OCI-M1 (cell line): ENCODE measurements at regions not wholly inside any gene's neighbourhood (a gene's known extent, or its start where the extent isn't known, plus 50 kb on each side); places are given as distances from the start of the nearest gene placed in this dataset.

Source experiments
- DNase-seq: peaks from one replicate; lab custom pipeline; 2025; lab: John Stamatoyannopoulos, UW

DNA sequence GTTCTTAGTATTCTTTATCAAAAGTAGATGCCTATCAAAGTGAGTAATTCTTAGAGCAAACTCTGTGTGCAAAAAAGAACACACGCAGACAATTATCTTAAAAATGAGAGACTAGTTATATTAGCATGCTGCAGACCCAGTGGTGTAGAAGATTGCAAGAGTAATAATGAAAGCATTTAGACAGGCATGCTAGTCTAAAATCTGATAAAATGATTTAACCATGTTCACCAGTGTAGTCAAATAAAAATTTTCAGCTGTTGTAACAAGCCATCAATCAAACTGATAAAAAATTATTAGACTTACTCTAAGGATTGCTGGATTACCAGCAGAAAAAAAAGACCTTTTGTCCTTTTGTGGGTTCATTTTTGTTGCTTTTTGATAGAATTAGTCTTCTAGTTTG lies 241.9 kb upstream of the TLE4 start:
- no peak for DNase-seq

DNA sequence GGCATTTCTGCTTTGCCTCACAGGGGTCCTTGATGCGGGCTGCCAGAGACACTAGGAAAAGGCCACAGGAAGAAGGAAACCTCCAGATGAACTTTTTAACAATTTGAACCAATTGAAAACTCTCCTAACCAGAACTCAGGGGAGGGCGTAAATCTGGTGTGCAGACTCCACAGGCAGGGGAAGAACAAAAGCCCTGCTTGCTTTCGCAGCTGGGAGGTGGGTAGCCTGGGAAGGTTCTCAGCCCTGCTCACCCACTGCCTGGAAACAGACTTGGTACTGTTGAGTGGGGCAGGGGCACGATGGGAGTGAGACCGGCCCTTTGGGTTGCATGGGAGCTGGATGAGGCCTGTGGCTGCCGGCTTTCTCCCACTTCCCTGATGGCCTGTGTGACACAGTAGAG lies 237.8 kb upstream of the TLE4 start:
- DNase-seq: no peak

DNA sequence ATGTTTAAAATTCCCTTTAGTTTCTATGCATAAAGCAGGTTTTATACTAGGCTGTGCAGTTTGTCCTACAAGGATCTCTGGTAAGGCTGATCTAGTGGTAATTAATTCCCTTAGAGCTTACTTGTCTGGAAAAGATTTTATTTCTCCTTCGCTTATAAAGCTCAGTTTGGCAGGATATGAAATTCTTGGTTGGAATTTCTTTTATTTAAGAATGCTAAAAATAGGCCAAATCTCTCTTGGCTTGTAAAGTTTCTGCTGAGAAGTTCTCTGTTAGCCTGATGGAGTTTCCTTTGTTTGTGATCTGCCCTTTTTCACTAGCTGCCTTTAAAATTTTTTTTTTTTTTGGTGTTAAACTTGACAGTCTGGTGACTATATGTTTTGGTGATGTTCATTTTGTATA lies 237.1 kb upstream of the TLE4 start:
- DNase-seq: no peak

DNA sequence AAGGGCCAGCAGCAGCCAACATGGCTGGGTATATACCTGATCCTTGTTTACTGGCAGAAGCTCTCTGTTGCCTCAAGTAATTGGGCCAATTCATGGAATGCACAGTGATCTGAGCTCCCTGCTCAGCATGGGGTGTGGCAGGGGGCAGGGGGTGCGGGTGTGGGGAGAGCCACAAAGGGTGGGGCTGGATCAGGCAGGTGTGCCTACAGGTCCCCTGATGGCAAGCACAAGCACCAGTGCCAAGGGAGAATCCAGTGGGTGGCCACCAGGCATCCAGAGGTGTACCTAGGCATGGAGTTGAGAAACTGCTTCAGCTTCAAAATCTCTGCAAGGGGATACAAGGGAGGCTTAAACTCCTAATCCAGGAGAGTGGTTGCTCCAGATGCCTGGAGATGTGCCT lies 235.8 kb upstream of the TLE4 start:
- DNase-seq: no peak

DNA sequence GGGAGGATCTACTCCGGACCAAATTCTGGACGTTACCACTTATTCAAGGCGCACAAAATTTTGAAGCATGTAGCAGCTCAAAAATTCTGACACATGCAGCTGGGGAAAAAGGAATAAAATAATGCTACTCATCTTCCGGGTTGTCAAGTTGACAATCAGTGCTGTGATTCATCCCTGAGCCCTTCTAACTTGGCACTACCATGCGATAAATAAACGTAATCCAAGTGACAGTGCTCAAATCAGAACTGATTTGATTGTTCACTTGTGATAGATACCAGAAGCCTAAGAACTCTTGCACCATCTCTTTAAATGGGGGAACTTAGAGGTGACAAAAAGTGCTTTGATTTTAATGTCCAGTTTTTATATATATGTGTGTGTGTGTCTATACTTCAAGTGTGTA lies 230.2 kb upstream of the TLE4 start:
- DNase-seq: no peak

DNA sequence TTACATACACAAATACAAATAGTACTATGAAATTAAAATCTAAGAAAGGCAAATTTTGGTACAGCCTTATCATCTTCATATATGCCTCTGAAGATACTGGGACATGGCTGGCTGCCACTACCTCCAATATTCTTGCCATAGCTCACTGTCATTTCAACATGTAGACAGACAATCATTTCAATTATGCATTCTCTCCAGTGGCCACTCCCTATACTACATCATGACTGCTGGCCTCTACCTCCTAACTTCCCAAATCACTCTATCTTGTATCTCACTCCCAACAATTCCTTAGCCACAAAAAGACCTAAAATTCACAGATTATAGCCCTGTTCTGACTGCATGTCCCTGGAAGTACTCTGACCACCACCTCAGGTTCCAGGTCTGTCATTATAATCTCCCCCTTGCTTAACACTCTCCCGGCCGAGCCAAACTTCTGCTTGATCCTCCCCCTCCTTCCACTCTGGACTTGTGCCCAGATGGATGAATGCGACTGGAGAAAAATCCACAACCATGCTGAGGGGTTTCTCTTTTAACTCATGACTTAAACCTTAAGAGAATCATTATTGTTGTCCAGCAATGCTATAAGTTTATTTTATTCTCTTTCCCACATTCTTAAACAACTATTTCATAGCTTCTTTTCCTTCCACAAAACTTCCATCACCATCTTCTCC lies 225.3 kb upstream of the TLE4 start:
- no peak for DNase-seq

DNA sequence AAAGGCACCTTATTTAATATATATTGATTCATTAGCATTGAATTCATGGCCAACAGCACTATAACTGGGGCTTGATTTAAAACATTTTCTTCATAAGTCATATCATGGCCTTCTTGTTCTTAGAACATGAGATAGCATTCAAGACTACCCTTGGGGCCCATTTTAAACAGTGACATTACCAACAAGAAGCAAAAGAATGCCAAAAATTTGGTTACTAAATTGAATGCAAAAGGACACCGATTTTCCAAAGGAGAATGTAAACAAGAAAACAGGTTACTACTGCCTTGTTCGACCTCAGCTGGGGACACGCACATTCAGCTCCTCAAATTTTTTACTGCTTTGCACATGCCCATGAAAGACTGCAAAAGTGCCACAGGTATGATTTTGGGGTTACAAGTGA lies 219.4 kb upstream of the TLE4 start:
- no peak for DNase-seq

DNA sequence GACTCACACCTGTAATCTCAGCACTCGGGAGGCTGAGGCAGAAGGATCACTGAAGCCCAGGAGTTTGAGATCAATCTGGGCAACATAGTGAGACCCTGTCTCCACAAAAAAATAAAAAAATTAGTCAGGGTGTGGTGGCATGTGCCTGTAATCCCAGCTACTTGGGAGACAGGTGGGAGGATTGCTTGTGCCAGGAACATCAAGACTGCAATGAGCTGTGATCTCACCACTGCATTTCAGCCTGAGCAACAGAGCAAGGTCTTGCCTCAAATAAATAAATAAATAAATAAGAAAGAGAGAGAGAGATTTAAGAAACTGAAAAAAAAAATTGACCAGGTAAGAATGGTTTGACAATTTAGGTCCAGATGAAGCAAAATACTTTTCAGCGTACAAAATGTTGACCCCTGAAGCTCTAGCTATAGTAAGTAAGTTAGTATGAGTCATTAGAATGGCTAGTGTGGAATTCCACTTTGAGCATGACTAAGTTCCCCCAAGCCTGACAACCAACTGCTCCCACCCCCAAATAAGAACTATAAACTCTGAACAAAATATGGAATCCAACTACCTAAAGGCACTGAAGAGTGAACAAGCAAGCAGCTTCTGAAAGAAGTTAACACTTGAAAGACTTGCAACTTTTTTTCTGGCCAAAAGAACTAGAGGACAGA lies 217.8 kb upstream of the TLE4 start:
- DNase-seq: no peak

DNA sequence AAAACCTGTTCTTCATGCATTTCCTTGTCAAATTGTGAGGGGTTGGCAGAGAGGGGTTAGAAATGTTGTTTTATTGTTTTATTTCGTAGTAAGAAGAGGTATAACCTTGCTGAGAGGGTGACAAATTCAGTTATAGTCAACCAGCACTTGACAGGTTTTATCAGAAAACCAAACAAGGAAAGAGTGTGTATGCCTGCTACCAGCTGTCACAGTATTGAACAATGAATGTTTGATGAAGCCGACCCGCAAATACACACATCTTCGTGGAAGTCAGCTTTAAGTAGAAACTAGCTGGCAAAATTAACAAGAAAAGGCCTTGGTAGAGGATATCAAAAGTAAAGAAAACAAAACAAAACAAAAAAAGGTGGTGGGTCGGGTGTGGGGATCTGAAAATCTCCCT lies 214.6 kb upstream of the TLE4 start:
- DNase-seq: no peak

DNA sequence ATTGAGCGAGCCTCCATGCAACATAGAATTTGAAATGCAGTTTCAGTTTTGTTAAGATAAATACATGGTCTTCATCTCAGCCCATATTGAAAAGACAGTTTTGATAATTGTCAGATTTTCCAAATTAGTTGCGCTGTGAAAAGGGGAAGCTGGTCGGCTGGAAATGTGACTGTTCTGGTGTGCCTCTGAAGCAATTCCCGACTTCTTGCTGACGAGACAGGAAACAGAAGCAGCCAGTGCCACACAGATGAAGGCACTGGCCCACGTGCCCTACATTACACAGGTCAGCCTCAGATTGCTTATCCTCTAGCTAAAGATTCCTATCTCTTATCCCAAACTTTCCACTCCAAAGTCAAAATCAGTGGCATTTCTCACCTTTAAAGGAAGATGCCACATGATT lies 214.1 kb upstream of the TLE4 start:
- DNase-seq: no peak

DNA sequence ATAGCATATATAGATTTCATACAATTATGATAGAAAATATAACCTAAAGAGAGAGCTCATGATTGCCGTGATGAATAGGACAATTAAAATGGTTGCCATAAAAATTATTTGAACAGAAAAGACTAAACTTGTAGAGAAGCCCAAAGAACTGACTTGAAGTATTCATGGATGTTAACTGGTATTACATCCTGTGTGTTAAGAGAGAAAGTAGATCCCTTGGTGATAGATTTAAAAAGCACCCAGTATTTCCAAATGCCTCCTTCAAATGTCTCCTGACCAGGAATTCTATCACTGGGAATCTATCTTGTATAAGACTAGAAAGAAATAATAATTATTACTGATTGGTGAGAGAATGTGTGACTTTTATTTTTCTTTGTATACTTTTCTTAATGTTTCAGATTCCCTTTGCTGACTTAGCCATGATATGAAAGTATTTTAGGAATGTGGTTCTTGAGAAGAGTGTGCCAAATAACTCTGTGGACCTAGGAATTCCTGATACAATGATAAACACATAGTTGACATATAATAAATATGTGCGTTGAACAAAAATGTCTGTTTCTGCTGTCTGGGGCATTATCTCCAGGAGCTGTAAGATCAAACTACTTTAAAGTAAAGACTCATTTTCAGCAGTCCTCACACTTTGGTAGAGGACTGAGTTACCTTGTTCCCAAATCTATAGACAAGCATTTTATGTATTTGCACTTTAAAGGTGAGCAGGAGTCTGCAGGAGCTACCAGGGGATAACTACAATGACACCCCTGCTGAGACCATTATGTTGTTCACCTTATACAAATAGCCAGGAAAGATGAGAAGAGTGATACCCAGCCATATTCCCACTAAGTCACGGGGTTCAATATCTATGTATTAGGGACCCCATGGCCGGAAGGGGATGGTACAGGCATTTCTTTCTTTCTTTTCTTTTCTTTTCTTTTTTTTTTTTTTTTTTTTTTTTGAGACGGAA lies 211.1 kb upstream of the TLE4 start:
- no peak for DNase-seq

DNA sequence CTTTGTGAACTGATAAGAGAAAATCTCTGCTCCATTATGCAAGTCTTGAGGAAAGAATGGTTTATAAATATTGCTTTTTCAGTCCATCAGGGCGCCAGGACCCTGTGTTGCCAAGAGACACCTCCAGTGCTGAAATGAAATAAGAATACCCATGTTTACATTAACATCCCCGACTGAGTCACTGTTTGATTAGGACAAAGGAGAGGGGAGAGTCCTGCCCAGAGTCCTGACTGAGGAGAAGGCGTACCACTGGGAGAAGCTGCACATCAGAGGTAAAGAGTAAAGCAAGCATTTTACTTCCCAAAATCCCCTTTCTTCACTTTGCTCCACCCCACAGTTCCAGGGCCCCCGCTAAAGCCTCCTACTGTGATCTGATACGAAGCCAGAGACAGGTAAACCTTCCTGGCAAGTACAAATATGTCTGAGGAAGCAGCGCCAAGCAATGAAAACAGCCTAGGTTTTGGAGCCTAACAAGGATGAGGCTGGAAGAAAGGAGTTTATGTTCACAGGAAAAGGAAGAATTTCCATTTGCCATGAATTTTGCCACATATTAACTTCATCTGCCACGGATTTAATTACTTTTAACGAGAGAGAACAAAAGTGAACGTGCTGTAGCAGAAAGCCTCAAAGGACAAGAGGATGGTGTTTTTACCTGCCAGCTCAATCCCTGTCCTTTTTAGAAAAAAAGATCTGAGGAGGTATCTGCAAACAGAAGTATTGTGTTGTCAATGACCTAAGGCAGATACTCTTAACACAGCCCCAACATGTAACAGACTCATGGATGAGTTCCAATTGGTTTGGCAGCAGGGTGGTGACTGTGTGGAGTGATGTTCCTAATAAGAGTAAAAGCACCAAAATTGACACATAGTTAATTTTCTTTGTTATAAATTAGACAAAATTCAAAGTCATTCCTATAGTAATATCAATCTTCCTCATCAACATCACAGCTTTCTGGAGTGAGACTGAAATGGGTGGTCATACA lies 209.4 kb upstream of the TLE4 start:
- DNase-seq: no peak

DNA sequence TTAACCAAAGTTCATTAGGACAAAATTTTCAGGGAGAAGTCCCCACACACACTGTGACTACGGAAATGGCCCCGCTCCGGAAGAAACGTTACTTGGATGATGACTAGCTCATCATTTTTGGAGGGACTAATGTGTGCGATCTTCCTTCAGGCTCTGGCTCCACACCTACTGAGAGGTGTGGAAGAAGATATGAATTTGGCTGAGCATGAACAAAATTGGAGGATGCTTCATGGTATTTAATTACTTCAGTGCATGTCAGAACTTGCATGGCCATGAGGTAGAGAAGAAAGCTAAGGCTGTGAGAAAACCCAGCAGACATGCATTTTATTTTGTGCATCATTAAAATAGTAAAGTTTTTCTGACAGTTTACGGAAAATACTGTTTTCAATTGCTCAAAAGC lies 202.1 kb upstream of the TLE4 start:
- DNase-seq: no peak

DNA sequence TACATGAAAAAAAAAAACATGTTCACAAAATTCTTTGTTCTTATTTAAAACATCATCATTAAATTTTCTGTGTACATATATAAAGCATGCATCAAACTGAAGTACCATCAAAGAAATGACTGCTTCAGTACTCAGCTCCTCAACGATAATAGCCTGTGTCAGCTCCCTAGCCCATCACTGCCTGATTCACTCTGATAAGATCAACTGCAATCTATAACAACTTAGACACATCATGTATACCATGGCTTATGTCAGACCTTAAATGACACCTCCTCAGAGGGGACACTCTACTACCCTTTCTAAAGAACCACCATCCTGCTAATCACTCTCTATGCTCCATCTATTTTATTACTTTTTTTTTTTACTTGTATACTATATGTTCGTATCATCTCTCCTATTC lies 200.5 kb upstream of the TLE4 start:
- no peak for DNase-seq

DNA sequence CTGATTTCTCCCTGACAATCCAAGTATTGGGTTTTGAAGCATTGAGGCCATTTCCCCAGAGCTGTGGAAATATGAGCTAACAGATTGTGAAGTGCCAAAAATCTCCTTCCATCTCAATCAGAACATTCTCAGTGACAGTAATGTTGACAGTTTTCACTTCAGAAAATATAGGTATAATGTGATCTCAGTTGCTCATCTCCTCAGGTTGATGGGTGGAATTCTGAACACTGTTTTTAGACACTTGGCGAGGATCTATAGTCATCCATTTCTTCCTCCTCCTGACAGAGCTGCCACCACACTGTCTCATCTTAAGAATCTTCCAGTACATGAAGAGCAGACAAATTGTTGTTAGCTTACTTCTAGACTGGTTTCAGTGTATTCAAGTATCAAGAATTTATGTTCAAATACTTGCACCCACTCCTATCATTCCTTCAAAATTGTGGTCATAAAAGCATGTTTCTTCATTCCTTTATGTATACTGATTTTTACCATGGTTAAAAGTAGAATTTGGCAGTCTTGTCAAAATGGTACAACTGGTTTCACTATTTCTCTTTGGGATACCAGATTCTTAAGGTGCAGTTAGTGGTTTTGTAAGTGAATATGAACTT lies 199.7 kb upstream of the TLE4 start:
- DNase-seq: no peak

DNA sequence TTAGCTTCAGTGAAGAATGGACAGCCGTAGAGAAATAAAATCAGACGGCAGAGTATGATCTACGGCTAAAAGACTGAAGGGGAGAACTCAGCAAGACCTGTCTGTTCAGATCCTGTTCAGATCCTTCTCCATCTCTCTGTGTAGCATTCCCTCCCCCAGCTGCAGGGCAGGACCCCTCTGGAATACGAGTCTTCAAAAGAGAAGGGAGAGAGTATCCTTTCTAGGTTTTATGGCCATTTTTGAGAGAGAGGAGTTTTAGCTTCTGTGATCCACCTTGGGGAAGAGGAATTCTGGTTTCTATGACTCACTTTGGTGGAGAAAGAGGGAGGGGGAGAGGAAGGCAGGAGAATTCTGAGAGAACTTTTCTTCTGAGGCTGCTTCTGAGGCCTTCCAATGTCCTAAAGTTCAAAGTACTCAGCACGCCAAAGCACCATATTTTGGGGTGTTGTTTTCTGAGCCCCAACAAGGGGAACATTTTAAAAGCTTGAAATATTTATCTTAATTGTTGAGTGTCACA lies 194.4 kb upstream of the TLE4 start:
- DNase-seq: no peak

DNA sequence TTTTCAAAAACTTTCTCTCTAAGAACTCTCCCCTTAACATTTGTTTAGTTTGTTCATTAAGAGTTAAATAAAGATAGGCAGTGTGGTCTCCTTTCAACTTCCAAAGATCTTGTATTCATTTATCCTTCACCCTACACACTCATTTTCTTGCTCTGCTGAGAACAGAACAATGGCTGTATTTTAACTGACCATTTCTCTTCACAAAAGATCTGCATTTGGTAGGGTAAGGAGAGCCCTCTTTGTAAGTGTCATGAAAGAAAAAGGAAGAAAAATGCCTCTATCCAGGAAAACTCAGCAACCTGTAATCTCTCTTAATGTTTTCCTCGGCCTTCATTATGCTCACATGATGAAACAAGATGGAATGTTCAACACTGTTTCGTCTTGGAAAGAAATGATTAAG lies 193.7 kb upstream of the TLE4 start:
- DNase-seq: no peak

DNA sequence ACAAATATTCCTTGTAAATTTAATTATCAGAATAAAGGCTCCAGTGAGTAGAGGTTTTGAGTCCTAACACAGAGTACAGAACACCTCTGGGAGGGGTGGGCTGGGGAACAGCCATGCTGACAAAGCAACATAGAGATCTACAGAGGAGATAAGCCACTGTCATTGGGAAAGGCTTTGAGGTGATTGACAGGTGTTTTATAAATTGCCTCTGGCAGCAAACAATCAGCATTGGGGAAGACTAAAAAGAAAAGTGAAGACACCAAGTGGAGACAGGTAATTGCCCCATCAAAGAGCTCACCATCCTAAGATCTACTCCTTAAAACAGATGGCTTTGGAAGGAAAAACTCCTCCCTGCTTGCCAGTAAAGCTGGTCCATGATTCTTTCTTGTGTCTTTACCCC lies 189.7 kb upstream of the TLE4 start:
- no peak for DNase-seq

DNA sequence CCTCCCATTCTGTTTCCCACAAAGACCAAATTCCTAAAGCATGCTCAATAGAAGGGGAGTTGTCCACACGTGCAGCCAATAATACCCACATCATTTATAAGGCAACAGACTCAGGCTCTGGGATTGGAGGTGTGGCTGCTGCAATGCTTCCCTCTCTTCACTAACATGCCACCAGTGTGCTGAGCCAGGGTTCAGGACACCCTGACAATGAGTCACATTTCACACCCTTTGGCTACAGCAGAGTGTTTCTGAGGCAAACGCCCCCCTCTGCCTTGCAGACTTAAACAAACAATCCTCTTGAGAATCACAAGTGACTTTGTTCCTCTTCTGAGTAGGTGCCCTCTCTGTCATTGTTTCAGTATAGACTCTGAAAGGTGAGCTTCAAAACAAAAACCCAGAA lies 189.3 kb upstream of the TLE4 start:
- no peak for DNase-seq

DNA sequence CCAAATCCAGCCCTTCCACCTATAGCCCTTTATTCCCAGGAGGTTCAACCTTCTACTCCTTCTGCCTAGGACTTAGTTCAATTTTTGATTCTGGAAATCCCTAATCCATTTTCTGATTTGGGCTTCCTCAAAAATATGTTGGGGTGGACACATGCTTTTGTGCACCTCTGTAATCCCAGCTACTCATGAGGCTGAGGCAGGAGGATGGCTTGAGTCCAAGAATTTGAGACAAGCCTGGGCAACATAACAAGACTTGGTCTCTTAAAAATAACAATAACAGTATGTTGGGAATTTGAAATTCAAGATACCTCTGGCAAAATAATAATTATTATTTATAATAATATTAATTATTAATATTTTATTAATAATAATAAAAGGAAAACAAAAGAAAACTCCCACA lies 188.7 kb upstream of the TLE4 start:
- no peak for DNase-seq

DNA sequence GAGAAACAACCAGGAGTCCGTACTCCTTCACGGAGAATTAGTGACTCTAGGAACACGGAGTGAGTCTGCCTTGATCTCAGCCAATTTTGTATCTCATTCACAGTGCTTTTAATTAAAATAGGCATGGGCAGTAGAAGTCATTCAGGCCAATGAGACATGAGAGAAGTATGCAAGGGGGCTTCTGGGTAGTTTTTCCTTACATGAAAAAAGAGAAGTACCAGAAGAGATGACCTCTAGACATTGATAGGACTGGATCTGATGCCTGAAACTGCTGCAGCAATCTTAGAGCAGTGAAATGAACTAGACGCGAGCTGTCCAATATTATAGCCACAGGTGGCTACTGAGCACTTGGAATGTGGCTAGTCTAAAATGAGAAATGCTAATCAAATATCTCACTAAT lies 187.7 kb upstream of the TLE4 start:
- no peak for DNase-seq
